H1 (cell line): ENCODE measurements at regions not wholly inside any gene's neighbourhood (a gene's known extent, or its start where the extent isn't known, plus 50 kb on each side); places are given as distances from the start of the nearest gene placed in this dataset.

Experiments
- CBX8 ChIP-seq: fragments of 300-800, 300-1000 bp; sonication (generic); IDR thresholded peaks from 2 replicates; pipeline ENCODE4 v1.7.1; 2016; ENCODE audit warnings: low read depth, low read length, borderline replicate concordance
- CHD1 ChIP-seq: IDR thresholded peaks from 2 replicates; pipeline ENCODE4 v1.6.1; 2012; ENCODE audit warnings: low read depth, low read length, improper control_type of control experiment
- GTF2F1 ChIP-seq: IDR thresholded peaks from 2 replicates; pipeline ENCODE4 v1.6.1; 2012; ENCODE audit warnings: low read depth, low read length, improper control_type of control experiment, borderline replicate concordance
- TBP ChIP-seq: IDR thresholded peaks from 2 replicates; pipeline ENCODE4 v1.6.1; 2011; ENCODE audit warnings: low read depth, low read length, improper control_type of control experiment
- TF ChIP-seq, protein P1 (sequence below): IDR thresholded peaks from 2 replicates; pipeline ENCODE4 v1.6.1; 2011; ENCODE audit warnings: low read length, improper control_type of control experiment
- TF ChIP-seq, protein P2 (sequence below), 3 experiments: IDR thresholded peaks; 1 replicate in 2 of 3; 2 replicates in 1 of 3; pipeline versions ENCODE4 v1.5.1 to v1.6.1; 2011; ENCODE audit warnings: low read length in 3 of 3, mild to moderate bottlenecking in 3 of 3, inconsistent platforms in 2 of 3, low read depth in 1 of 3, moderate library complexity in 1 of 3; ENCODE audit not compliant: insufficient read depth in 1 of 3; ENCODE audit errors: control extremely low read depth in 1 of 3

DNA sequence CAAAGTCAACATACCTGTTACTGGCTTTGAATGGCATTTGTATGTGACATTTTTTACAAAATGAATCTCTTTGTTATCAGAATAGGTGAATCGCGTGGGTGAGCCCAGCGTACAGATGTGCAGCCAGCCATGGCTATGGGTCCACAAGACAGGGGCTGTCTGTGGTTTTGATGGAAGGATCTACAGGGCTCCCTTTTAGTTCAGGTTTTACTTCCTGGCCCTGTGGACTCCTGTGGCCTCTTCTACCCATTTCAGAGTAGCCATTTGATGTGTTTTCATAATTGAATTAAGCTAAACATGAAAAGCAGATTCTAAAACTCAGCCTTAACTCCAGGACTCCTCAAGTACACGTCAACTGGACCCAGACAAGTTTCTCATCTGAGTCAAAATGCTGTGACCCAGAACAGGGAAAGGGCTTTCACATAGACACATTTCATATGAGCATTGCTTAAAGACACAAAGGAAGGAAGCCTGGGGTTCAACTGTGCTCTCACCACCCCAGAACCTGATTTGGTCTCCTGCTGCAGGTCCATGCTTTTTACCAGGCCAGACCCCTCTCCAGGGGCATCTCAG is 105.3 kb upstream of the NAA20 start (continued):
- TF ChIP-seq, protein P1, sequence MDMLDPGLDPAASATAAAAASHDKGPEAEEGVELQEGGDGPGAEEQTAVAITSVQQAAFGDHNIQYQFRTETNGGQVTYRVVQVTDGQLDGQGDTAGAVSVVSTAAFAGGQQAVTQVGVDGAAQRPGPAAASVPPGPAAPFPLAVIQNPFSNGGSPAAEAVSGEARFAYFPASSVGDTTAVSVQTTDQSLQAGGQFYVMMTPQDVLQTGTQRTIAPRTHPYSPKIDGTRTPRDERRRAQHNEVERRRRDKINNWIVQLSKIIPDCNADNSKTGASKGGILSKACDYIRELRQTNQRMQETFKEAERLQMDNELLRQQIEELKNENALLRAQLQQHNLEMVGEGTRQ = no peak
- TF ChIP-seq CBX8 = no peak
- TF ChIP-seq TBP = no peak
- TF ChIP-seq GTF2F1 = no peak
- TF ChIP-seq, protein P2, sequence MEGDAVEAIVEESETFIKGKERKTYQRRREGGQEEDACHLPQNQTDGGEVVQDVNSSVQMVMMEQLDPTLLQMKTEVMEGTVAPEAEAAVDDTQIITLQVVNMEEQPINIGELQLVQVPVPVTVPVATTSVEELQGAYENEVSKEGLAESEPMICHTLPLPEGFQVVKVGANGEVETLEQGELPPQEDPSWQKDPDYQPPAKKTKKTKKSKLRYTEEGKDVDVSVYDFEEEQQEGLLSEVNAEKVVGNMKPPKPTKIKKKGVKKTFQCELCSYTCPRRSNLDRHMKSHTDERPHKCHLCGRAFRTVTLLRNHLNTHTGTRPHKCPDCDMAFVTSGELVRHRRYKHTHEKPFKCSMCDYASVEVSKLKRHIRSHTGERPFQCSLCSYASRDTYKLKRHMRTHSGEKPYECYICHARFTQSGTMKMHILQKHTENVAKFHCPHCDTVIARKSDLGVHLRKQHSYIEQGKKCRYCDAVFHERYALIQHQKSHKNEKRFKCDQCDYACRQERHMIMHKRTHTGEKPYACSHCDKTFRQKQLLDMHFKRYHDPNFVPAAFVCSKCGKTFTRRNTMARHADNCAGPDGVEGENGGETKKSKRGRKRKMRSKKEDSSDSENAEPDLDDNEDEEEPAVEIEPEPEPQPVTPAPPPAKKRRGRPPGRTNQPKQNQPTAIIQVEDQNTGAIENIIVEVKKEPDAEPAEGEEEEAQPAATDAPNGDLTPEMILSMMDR (IDR thresholded peaks at IDR 0.05; ENCODE audit: control extremely low read depth in 1 of 3, insufficient read depth in 1 of 3, low read depth in 1 of 3, low read length in 3 of 3) = no peak
- TF ChIP-seq CHD1 = no peak
